Testis (tissue), 2 donors: ENCODE measurements at regions not wholly inside any gene's neighbourhood (a gene's known extent, or its start where the extent isn't known, plus 50 kb on each side); places are given as distances from the start of the nearest gene placed in this dataset.

Experiments
- POLR2A ChIP-seq: fragments of 450-650 bp; IDR thresholded peaks from one replicate; pipeline ENCODE4 v1.6.1; 2017; ENCODE audit warnings: antibody characterized with exemption, mild to moderate bottlenecking, moderate library complexity
- TF ChIP-seq, protein P1 (sequence below), 3 experiments: fragments of 450-650 bp in 2 of 3; fragments of 200-600 bp in 1 of 3; sonication (generic) in 1 of 3; IDR thresholded peaks; one replicate each; pipeline ENCODE4 v1.5.1; 2016 to 2019; ENCODE audit warnings: antibody characterized with exemption in 3 of 3, mild to moderate bottlenecking in 2 of 3, moderate library complexity in 1 of 3

GRCh38 chr19:23855676-23856075 lies 59.0 kb upstream of the ZNF726 start:
- TF ChIP-seq, protein P1, sequence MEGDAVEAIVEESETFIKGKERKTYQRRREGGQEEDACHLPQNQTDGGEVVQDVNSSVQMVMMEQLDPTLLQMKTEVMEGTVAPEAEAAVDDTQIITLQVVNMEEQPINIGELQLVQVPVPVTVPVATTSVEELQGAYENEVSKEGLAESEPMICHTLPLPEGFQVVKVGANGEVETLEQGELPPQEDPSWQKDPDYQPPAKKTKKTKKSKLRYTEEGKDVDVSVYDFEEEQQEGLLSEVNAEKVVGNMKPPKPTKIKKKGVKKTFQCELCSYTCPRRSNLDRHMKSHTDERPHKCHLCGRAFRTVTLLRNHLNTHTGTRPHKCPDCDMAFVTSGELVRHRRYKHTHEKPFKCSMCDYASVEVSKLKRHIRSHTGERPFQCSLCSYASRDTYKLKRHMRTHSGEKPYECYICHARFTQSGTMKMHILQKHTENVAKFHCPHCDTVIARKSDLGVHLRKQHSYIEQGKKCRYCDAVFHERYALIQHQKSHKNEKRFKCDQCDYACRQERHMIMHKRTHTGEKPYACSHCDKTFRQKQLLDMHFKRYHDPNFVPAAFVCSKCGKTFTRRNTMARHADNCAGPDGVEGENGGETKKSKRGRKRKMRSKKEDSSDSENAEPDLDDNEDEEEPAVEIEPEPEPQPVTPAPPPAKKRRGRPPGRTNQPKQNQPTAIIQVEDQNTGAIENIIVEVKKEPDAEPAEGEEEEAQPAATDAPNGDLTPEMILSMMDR (IDR thresholded peaks at IDR 0.05), result no peak
- TF ChIP-seq POLR2A, result no peak
